GM12878 (cell line): ENCODE measurements at regions not wholly inside any gene's neighbourhood (a gene's known extent, or its start where the extent isn't known, plus 50 kb on each side); places are given as distances from the start of the nearest gene placed in this dataset.

Experiments
- HDAC6 ChIP-seq: fragments of 200-600 bp; sonication (generic); IDR thresholded peaks from one replicate; pipeline ENCODE4 v1.8.0; 2017; ENCODE audit warnings: antibody characterized with exemption; ENCODE audit not compliant: unreplicated experiment
- JUND ChIP-seq: IDR thresholded peaks from 2 replicates; pipeline ENCODE4 v1.6.1; 2012; ENCODE audit warnings: low read depth, mild to moderate bottlenecking, low read length, improper control_type of control experiment, moderate library complexity
- POLR2AphosphoS5 ChIP-seq: IDR thresholded peaks from 2 replicates; pipeline ENCODE4 v1.6.1; 2011; ENCODE audit warnings: mild to moderate bottlenecking, low read length, inconsistent platforms
- SMC3 ChIP-seq: IDR thresholded peaks from 2 replicates; pipeline ENCODE4 v1.6.1; 2011; ENCODE audit warnings: low read length, improper control_type of control experiment, borderline replicate concordance
- STAT1 ChIP-seq: fragments of 450-650 bp; conservative IDR thresholded peaks from 2 replicates; pipeline ENCODE4 v1.6.1; 2014; ENCODE audit warnings: antibody characterized with exemption, mild to moderate bottlenecking
- TCF7 ChIP-seq: IDR thresholded peaks from 2 replicates; pipeline ENCODE4 v1.6.1; 2014; ENCODE audit warnings: antibody characterized with exemption, borderline replicate concordance
- ZNF274 ChIP-seq: IDR thresholded peaks from one replicate; pipeline ENCODE4 v1.8.0; 2011; ENCODE audit not compliant: insufficient read length, insufficient read depth

- TF ChIP-seq SMC3 (no peak), TCF7 (no peak), JUND (no peak), STAT1 (no peak), POLR2AphosphoS5 (no peak), HDAC6 (no peak), ZNF274 (no peak)
These were observed 77.8 kb upstream of the SLC35B3 start for GRCh38 chr6:8513174-8513573.
